PFSK-1 (cell line): ENCODE measurements at regions not wholly inside any gene's neighbourhood (a gene's known extent, or its start where the extent isn't known, plus 50 kb on each side); places are given as distances from the start of the nearest gene placed in this dataset.

Experiments
- FOXP2 ChIP-seq: optimal IDR thresholded peaks from 2 replicates; pipeline ENCODE3; 2011; ENCODE audit warnings: borderline replicate concordance, control low read depth, inconsistent platforms; ENCODE audit not compliant: insufficient read depth; ENCODE audit errors: extremely low read length, extremely low read depth
- POLR2AphosphoS5 ChIP-seq: IDR thresholded peaks from 2 replicates; pipeline ENCODE4 v1.6.1; 2012; ENCODE audit warnings: low read depth, mild to moderate bottlenecking, control low read depth, low read length, moderate library complexity
- REST ChIP-seq, 2 experiments: IDR thresholded peaks; 2 replicates each; pipeline versions ENCODE4 v1.6.1 to v1.8.0; 2011 to 2012; ENCODE audit warnings: low read depth in 2 of 2, low read length in 2 of 2, control low read depth in 1 of 2, inconsistent platforms in 1 of 2, mild to moderate bottlenecking in 1 of 2, moderate library complexity in 1 of 2; ENCODE audit not compliant: insufficient read depth in 1 of 2
- SIN3A ChIP-seq: IDR thresholded peaks from 2 replicates; pipeline ENCODE4 v1.6.1; 2012; ENCODE audit warnings: mild to moderate bottlenecking, low read length, moderate library complexity, borderline replicate concordance; ENCODE audit not compliant: insufficient read depth
- TAF1 ChIP-seq: IDR thresholded peaks from 2 replicates; pipeline ENCODE4 v1.6.1; 2012; ENCODE audit warnings: low read length, control low read depth, borderline replicate concordance; ENCODE audit not compliant: insufficient read depth

GRCh38 chrX:118179161-118179560 lies 62.6 kb upstream of the KLHL13 start:
- TF ChIP-seq REST (IDR thresholded peaks at IDR 0.05; ENCODE audit: insufficient read depth in 1 of 2, low read depth in 2 of 2, low read length in 2 of 2) (no peak), FOXP2 (no peak), TAF1 (no peak), SIN3A (no peak)

- no peak for TF ChIP-seq POLR2AphosphoS5
- no peak for TF ChIP-seq SIN3A
- no peak for TF ChIP-seq REST (IDR thresholded peaks at IDR 0.05; ENCODE audit: insufficient read depth in 1 of 2, low read depth in 2 of 2, low read length in 2 of 2)
Observed at GRCh38 chrX:118179718-118180117, 63.1 kb upstream of the KLHL13 start.

- no peak for TF ChIP-seq SIN3A
- TF ChIP-seq POLR2AphosphoS5: no peak
- TF ChIP-seq FOXP2: no peak
- TF ChIP-seq REST (IDR thresholded peaks at IDR 0.05; ENCODE audit: insufficient read depth in 1 of 2, low read depth in 2 of 2, low read length in 2 of 2): no peak
- TF ChIP-seq TAF1: no peak
Observed at GRCh38 chrX:118181030-118181429, 64.4 kb upstream of the KLHL13 start.

GRCh38 chrX:118182025-118182424 lies 65.4 kb upstream of the KLHL13 start:
- TF ChIP-seq TAF1 (no peak), REST (IDR thresholded peaks at IDR 0.05; ENCODE audit: insufficient read depth in 1 of 2, low read depth in 2 of 2, low read length in 2 of 2) (no peak), FOXP2 (no peak), SIN3A (no peak), POLR2AphosphoS5 (no peak)

- no peak for TF ChIP-seq REST (IDR thresholded peaks at IDR 0.05; ENCODE audit: insufficient read depth in 1 of 2, low read depth in 2 of 2, low read length in 2 of 2)
- no peak for TF ChIP-seq POLR2AphosphoS5
- no peak for TF ChIP-seq SIN3A
Observed at GRCh38 chrX:118182681-118183080, 66.1 kb upstream of the KLHL13 start.
